HL-60 (cell line): ENCODE measurements at regions not wholly inside any gene's neighbourhood (a gene's known extent, or its start where the extent isn't known, plus 50 kb on each side); places are given as distances from the start of the nearest gene placed in this dataset.

Source experiments
- POLR2AphosphoS5 ChIP-seq: IDR thresholded peaks from 2 replicates; pipeline ENCODE4 v1.6.1; 2012; ENCODE audit warnings: low read depth
- TF ChIP-seq, protein P1 (sequence below): IDR thresholded peaks from one replicate; pipeline ENCODE4 v1.5.1; 2011; ENCODE audit warnings: low read length, control low read depth, inconsistent platforms; ENCODE audit not compliant: insufficient read depth

DNA sequence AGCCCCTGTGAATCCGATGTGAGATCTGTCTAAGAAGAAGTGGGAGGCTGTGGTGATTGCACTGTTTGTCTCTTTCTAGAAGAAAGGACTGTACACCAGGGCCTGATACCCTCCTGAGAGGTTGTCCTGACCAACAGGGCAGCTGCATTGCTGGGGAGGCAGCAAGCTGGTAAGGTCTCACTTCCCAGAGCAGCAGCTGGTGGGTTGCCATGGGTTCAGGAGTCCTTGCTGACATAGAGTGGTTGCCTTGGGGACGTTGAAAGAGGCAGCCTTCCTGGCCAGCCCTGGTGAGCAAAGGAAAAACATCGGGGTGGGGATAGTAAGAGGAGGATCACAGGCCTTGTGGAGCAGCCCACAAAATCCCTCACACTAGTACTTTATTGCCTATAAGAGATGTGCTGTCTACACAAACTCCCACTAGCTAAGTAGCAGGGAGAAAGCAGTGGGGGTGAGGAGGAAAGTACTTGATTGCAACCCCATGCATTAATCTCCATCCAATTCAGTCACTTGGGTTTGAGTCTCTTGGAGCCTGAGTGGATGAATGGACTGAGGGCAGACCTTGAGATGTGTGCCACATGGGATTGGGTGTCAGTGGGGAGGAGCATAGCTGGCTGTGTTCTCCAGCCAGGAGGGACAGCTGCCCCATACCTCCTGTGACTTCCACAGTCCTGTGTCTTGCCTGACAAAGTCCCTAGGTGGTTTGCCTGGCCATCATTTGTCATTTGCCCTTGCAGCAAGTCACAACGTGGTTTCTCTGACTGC, 143.8 kb upstream of the RPL38 start:
- TF ChIP-seq, protein P1, sequence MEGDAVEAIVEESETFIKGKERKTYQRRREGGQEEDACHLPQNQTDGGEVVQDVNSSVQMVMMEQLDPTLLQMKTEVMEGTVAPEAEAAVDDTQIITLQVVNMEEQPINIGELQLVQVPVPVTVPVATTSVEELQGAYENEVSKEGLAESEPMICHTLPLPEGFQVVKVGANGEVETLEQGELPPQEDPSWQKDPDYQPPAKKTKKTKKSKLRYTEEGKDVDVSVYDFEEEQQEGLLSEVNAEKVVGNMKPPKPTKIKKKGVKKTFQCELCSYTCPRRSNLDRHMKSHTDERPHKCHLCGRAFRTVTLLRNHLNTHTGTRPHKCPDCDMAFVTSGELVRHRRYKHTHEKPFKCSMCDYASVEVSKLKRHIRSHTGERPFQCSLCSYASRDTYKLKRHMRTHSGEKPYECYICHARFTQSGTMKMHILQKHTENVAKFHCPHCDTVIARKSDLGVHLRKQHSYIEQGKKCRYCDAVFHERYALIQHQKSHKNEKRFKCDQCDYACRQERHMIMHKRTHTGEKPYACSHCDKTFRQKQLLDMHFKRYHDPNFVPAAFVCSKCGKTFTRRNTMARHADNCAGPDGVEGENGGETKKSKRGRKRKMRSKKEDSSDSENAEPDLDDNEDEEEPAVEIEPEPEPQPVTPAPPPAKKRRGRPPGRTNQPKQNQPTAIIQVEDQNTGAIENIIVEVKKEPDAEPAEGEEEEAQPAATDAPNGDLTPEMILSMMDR = no peak
- TF ChIP-seq POLR2AphosphoS5 = no peak
